HG03575 (cell line): ENCODE measurements at regions not wholly inside any gene's neighbourhood (a gene's known extent, or its start where the extent isn't known, plus 50 kb on each side); places are given as distances from the start of the nearest gene placed in this dataset.
"Not testable (repeated sequence)": the region's sequence is repeated elsewhere in the genome, so short reads cannot be mapped to it uniquely, and the experiment has no call there.

ENCODE experiments used
- ATAC-seq: cut with Tn5 transposase; IDR thresholded peaks from one replicate; pipeline ENCODE4 v1.9.1; 2021; ENCODE audit not compliant: unreplicated experiment, insufficient number of reproducible peaks, low FRiP score; ENCODE audit errors: extremely low read depth

DNA sequence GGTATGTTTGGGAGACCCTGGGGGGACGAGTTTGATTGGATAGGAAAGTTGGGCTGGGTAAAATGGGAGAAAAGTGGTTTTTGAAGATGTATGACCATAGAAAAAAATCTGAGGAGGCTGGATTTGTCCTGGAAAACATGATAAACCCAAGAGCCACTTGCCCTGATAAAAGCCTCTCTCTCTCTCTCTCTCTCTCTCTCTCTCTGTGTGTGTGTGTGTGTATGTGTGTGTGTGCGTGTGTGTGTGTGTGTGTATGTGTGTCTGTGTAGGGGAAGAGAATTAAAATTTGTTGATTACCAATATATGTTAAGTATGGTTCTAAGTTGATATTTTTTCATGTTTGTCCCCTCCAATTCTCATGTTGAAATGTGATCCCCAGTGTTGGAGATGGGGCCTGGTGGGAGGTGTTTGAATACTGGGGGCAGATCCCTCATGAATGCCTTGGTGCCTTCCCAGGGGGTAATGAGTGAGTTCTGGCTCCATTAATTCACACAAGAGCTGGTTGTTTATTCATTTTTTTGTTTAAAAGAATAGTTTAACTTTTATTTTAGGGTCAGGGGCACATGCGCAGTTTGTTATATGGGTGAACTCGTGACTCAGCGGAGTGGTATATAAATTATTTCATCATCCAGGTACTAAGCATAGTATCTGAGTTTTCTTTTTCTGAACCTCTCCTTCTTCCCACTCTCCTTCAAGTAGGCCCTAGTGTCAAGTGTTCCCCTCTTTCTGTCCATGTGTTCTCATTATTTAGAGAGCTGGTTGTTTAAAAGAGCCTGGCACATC lies 208.8 kb downstream of the TFAP2B start:
- ATAC-seq, result no peak

DNA sequence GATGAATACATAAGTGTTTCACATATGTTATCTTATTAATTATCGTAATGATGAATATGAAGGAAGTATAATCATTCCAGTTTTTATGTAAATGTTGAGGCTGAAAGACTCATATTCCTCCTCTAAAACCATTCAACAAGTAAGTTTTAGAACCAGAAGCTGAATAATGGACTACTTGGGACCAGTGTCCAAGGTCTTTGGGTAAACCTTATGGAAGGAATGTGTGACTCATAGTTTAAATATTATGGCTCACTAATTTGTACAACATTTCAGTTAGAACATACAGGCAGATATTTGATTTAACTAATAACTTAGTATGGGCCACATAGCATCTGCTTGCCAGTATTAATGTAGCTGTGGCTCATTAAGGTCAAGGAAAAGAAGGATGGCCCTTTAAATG lies 209.6 kb downstream of the TFAP2B start:
- no peak for ATAC-seq

DNA sequence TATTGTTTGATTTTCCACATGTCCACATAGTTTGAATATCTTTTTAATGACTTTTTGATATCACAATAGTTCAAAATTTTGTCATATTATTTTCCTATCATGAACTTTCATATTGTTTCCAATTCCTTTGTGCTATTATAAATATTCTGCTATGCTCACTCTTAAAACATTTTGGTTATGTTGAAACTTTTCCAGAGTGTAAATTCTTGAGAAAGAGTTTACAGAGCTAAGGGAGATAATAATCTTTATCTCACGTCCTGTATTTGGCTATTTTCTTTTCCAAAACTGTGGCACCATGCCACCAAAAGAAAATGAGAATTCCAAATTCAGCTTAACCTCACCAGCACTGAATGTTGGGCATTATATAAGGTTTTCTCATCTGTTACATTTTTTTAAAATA lies 210.9 kb downstream of the TFAP2B start:
- ATAC-seq, result no peak

DNA sequence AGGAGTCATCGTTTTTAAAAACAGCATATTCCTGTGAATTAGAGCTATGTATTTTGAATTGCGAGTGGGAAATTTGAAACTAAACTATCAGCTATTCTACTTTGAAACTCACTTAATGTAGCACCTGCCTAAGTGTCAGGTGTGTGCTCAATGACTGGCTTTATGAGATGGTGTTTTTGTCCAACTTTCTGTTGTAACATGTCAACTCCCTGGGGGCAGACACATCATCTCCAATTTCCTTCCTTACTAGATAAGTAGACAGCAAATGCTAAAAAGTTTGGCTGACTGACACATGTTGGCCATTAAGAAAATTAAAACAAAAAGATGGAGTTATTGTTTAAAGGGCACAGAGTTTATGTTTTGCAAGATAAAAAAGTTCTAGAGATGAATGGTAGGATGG lies 226.9 kb downstream of the TFAP2B start:
- no peak for ATAC-seq

DNA sequence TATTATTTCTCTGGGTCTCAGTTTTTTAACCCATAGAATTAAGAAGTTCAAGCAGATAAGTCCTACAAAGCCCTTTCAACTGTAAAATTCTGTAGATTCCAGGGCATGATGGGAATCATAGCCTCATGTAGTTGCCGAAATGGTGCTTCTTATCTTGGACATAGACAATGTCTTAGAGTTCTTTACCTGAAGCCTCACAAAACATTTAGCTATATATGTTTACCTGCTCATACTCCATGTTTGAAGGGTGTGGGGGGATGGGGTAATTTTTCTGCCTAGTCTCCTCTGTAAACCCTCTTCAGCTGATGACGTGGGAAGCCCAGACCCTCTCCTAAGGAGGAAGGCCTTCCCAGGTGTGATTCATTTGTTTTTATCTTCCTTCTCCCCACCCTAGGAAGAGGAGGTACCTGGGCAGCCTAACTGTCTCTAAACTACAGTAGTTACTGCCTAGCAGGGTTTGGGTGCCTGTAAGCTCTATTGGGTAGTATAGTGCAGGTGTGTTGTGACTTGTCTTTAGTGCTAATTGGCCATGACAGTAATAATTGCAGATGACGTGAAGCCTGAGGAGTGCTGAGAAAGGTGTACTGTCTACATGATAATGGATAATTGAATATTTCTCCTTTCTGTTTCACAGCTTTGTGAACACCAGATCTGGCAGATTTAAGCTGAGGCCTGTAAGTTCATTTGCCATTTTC lies 230.8 kb downstream of the TFAP2B start:
- ATAC-seq, result no peak

DNA sequence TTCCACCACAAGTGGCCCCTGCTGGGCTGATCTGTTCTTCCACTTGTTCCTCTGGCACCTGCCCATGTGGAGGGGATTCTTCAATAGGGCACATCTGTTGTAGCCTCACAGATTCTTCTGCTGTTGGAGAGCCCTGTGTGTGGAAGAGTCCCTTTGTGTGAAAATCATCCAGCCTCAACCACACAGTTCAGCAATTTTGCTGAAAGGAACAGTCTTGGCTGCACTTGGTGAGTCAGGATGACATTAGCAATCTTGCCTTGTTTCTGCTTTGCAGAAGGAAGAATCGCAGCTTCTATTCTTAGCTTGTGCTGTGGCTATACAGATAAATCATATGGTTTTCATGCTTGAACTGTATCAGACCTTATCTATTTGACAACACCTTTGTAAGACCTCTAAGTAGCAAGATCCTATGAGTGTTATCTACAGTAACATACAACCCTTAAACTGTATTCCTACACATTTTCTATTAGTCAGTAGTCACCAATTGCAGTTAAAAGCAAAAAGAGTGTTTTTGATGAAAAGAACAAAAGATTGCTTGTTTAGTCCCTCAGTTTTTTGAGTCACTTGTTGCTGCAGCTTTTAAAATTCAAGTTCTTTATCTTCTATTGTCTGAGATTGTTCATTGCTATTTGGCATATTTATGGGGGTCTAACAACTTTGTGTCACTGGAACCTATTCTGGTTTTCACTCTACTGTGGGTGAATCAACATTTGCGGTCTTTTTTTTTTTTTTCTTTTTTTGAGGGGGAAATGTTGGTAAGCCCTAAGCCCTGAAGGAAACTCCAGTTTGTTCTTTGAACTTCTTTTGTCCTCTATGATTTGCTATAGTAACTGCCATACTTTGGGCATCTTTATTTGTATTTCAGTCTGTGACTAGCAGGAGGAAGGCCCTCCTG lies 231.6 kb downstream of the TFAP2B start:
- no peak for ATAC-seq

DNA sequence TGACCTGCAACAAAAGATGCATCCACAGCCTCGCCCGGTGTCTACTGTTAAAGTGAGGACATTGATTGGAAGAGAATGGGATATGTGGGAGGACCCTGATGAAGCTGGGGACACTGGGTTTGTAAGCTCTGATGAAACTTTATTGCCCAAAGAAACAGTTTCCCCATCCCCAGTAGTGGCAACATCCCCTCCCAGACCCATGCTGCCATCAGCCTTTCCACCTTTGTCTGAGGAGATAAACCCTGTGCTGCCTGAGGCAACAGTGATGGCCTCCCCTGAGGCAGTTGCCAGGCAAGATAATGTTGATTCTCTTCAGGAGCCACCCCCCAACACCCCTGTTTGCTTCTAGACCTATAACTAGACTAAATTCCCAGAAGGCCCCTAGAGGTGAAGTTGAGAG lies 234.0 kb downstream of the TFAP2B start:
- ATAC-seq, result not testable (repeated sequence)

DNA sequence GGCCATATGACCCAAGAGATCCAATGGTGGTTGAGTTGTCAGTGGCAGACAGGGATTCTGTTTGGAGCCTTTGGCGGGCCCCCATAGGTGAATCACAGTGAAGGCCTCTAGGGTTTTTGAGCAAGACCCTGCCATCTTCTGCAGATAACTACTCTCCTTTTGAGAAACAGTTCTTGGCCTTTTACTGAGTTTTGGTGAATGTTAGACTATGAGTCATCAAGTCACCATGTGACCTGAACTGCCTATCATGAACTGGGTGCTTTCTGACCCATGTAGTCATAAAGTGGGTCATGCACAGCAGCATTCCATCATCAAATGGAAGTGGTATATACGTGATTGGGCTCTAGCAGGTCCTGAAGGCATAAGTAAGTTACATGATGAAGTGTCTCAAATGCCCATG lies 236.6 kb downstream of the TFAP2B start:
- not testable (repeated sequence) for ATAC-seq

DNA sequence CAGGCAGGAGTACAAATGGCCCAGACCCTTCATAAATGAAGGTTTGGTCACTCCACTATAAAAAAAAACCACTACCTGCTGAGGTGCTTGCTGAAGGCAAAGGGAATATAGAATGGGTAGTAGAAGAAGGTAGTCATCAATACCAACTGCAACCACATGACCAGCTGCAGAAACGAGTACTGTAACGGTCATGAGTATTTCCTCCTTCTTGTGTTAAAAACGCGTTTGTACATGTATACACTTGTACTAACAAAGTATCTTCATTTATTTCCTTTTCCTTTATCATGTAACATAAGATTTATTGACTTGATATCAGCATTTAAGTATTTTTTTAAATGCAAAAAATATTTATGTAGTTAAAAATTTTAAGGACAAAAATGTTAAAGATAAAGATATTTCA lies 238.6 kb downstream of the TFAP2B start:
- ATAC-seq, result no peak

DNA sequence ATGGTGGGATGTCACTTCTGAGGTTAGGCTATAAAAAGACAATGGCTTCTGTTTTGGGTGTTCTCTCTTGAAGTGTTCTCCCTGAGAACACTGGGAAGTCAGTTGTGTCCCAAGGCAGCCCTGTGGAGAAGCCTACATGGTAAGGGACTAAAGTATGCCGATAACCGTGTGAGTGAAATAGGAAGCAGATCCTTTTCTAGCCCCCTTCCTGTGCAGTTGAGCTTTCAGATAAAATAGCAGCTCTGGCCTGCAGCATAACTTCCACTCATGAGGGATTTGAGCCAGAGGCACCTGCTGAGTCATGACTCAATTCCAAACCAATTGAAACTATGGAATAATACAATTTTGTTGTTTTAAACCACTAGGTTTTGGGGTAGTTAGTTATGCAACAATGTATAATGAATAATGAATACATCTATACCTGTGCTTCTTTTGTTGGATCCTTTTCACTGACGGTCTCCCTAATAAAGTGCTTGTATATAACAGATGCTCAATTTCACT lies 241.6 kb downstream of the TFAP2B start:
- no peak for ATAC-seq

DNA sequence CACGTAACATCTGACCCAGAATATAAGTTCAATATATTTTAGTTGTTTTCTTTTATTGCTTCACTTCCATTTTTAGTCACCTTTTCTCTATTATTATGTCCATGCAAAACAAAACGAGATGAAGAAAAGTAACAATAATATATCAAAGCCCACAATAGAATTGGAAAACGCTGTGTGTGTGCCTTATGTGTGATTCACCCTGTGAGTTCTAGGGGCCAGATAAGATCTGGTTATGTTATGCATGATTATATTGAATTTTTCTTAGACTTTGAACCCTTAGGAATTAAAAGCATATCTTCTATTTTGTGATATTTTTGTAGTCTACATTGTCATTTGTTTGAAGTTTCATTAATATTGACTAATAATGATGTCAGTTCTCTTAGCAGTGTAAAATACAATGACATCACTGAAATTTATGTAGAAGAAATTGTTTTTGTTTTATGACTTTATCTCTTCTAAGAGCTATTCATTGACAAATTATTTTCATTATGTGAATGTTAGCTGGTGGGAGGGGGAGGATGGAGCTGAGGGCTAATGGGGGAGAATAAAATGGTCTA lies 243.6 kb downstream of the TFAP2B start:
- no peak for ATAC-seq

DNA sequence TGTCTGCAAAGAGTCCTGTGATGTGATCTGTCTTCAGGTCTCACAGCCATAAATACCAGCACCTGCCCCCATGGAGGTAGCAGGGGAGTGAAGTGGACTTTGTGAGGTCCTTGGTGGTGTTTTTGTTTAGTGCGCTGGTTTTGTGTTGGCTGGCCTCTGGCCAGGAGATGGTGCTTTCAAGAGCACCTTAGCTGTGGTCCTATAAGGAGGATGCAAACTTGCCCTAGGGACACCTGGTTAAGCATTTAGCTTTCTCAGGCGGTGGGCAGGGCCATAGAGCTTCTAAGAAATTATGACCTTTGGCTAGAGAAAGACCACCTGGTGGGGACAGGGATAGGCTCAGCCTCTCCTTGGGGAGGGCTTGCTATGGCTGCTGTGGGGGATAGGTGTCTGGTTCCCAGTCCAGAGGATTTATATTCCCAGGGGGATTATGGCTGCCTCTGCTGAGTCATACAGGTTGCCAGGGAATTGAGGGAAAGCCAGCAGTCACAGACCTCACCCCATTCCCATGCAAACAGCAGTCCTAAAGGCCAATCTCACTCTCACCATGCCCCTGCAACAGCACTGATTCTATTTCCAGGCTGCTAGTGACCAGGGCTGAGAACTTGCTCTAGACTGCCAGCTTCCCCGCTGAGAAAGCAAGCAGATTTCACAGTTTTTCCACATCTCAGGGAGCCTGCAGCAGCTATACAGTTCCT lies 259.3 kb downstream of the TFAP2B start:
- ATAC-seq, result no peak

DNA sequence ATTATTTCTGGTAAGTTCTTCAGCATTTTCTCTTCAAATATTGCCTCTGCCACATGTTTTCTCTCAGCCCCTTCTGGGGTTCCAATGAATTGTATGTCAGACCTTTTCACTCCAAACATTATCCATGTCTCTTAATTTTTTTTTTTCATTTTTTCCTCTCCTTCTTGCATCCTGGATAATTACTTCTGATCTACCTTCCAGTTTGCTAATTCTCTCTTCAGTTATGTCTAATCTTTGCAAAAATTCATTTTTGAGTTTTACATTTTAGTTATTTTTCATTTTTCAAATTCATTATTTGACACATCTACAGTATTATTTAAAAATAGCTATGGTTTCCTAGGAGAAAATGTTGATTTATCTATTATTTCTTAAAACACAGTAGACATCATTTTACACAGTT lies 271.7 kb downstream of the TFAP2B start:
- ATAC-seq, result no peak

DNA sequence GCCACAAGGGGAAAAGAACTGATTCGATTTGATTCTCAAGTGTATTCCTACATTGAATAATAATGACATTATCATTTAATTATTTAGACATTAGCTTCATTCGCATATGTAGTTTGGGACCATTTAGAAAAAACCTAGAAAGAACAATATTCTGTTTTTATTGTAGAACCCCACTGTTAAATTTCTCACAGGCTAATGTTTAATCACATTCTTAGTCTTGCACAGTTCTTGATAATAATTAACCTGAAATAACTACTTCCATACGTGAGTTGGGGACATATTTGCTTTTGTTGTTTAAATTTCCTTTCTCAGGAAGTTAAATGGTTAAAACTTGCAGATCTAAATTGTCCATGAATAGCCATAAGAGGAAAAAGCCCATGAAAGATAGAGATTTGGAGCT lies 275.2 kb downstream of the TFAP2B start:
- ATAC-seq, result no peak

DNA sequence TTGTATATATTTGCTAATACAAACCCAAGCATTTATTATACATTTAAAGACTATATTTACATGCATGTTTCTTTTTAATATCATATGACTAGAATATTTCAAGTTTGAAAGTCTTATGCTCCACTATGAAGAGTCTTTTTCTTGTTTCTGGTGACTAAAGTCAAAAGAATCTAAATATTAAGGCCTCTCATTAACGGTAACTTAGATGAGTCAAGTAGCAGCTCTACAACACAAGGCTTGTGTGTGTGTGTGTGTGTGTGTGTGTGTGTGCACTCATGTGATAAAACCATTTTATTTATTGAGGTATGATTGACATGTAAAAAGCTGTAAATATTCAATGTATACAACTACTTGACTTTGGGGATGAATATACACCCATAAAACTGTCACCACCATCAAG lies 275.6 kb downstream of the TFAP2B start:
- no peak for ATAC-seq

DNA sequence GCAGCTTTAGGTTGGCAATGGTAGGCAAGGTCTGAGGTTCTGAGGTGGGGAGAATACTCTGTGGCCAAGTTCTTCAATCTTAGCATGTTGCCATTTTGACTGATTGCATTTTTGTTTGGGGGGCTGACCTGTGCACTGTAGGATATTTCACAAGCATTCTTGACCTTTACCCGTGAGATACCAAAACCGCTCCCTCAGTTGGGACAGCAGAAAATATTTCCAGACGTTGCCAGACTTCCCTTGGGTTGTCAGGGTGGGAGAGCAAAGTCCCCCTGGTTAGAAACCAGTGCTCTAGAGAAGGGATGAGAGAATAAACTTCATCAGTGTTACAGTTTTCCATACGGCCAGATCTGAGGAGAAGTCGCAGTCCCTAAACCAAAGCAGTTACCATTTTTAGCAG lies 279.6 kb downstream of the TFAP2B start:
- ATAC-seq, result no peak

DNA sequence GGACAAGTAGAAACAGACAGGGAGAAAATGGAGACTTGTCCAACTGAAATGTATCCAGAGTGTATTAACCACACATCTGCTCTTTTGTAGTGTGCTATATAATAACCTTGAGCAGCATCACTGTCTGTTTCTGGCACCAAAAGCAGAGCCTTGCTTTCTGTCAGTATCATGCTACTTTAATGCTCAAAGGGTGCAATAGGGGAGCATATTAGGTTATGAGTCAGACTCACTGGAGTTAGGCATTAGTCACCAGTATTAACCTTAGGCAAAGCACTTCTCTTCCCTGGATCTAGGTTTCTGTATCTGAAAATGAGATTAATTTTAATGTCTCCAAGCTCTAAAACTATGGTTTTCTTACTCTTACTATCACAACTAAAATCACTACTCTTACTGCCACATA lies 280.1 kb downstream of the TFAP2B start:
- ATAC-seq, result no peak

DNA sequence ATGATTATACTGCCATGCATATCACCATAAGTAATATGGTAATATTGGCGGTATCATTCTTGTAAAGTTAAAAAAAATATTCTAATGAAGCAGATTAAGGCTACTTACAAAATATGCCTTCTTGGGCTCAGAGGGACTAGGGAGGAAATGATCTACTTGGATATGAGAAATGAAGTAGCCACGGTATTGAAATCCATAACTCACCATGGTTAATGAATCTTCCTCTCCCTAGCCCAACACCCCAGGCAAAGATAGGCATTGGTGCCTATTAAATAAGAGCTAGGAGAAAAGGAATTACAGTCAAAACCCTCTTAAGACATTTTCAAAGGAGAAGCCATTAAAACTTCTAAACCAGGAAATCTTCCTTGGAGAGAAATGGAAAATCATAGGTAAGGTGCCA lies 280.5 kb downstream of the TFAP2B start:
- no peak for ATAC-seq

DNA sequence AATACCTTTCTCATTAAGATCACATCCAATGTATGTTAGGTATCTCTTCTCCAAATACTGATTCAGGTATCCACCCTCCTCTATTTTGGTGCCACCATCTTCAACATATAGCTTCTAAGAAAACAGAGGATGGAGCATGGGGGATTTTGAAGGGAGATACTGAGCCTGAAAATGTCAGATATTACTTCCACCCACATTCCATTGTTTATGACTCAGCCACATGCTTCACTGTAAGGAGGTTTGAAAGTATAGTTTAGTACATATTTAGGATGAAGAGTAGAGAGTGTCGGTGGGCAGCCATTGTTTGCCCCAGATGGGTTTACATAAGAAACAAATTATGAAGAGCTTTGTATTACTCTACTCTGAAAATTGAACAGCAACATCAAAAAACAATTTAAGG lies 286.7 kb downstream of the TFAP2B start:
- ATAC-seq, result no peak
